Fibroblast of lung (primary cell): ENCODE measurements at regions not wholly inside any gene's neighbourhood (a gene's known extent, or its start where the extent isn't known, plus 50 kb on each side); places are given as distances from the start of the nearest gene placed in this dataset.

ENCODE experiments used
- DNase-seq, 2 donors: peaks; one replicate each; pipeline versions ENCODE4 v3.0.0 to v3.0.0-alpha.2; 2010; ENCODE audit warnings: low read depth in 2 of 2
- H2AFZ ChIP-seq: 2 replicates; pipeline ENCODE4 v1.5.1; 2012; ENCODE audit warnings: low read length, control low read depth, inconsistent platforms
- H3K27ac ChIP-seq: 2 replicates; pipeline ENCODE4 v1.5.1; 2011; ENCODE audit warnings: low read length, control low read depth; ENCODE audit not compliant: insufficient read depth
- H3K27me3 ChIP-seq: 2 replicates; pipeline ENCODE4 v1.5.1; 2011; ENCODE audit warnings: mild to moderate bottlenecking, low read length; ENCODE audit not compliant: control insufficient read depth, insufficient read depth
- H3K36me3 ChIP-seq: 2 replicates; pipeline ENCODE4 v1.5.1; 2011; ENCODE audit warnings: low read length; ENCODE audit not compliant: control insufficient read depth, insufficient read depth
- H3K4me1 ChIP-seq: 2 replicates; pipeline ENCODE4 v1.5.1; 2011; ENCODE audit warnings: low read length; ENCODE audit not compliant: control insufficient read depth, insufficient read depth; ENCODE audit errors: extremely low read depth
- H3K4me2 ChIP-seq: 2 replicates; pipeline ENCODE4 v1.5.1; 2011; ENCODE audit warnings: low read length, control low read depth; ENCODE audit not compliant: insufficient read depth; ENCODE audit errors: extremely low read depth
- H3K4me3 ChIP-seq, 4 experiments: fragments of 200-600 bp in 1 of 4; sonication (generic) in 1 of 4; replicated peaks in 1 of 4; 2 replicates each; pipeline ENCODE4 v1.5.1; 2011 to 2016; ENCODE audit warnings: low read length in 4 of 4, low read depth in 3 of 4, mild to moderate bottlenecking in 3 of 4, control low read depth in 2 of 4, inconsistent platforms in 1 of 4, mixed read lengths in 1 of 4; ENCODE audit not compliant: insufficient read depth in 1 of 4; ENCODE audit errors: control extremely low read depth in 1 of 4
- H3K79me2 ChIP-seq: 2 replicates; pipeline ENCODE4 v1.5.1; 2012; ENCODE audit warnings: mild to moderate bottlenecking, low read length, inconsistent platforms; ENCODE audit not compliant: control insufficient read depth, insufficient read depth
- H3K9ac ChIP-seq: 2 replicates; pipeline ENCODE4 v1.5.1; 2011; ENCODE audit warnings: mild to moderate bottlenecking, low read length, control low read depth; ENCODE audit not compliant: insufficient read depth
- H3K9me3 ChIP-seq: 2 replicates; pipeline ENCODE4 v1.5.1; 2012; ENCODE audit warnings: low read depth, low read length; ENCODE audit not compliant: control insufficient read depth, insufficient read depth
- H4K20me1 ChIP-seq: 2 replicates; pipeline ENCODE4 v1.5.1; 2011; ENCODE audit warnings: low read length; ENCODE audit not compliant: control insufficient read depth, insufficient read depth; ENCODE audit errors: extremely low read depth
- EZH2 ChIP-seq: IDR thresholded peaks from 2 replicates; pipeline ENCODE4 v1.5.1; 2012; ENCODE audit warnings: low read length, control low read depth, mild to moderate bottlenecking; ENCODE audit errors: missing control alignments
- TF ChIP-seq, protein P1 (sequence below), 2 donors: IDR thresholded peaks in 1 of 2; conservative IDR thresholded peaks in 1 of 2; 1 replicate in 1 of 2; 2 replicates in 1 of 2; pipeline ENCODE4 v1.5.1; 2011 to 2012; ENCODE audit warnings: low read length in 2 of 2, control low read depth in 1 of 2, inconsistent platforms in 1 of 2, low read depth in 1 of 2, mild to moderate bottlenecking in 1 of 2

DNA sequence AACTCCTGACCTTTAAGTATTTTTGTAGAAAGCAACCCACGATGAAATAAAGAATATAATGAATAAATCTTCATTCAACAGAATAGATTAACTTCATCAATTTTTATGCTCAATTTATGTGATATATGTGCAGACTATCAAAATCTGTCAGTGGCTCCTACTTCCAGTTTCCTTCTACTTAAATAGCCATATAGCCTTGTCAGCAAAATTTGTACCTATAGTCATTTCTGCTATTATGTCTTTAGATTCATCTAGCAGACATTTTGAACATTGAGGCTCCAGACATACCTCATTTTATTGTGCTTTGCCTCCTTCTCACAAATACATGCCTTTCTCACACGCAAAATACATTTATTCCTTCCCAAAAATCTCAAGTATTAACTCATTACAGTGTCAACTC lies 971.7 kb downstream of the FAM133A start:
- no peak overlapping the region for H3K4me3 ChIP-seq
- H3K27ac ChIP-seq = no peak overlapping the region
- H3K4me2 ChIP-seq = no peak overlapping the region
- H2AFZ ChIP-seq = no peak overlapping the region
- no peaks in the 10 kb centered on the region for H3K9me3 ChIP-seq
- H4K20me1 ChIP-seq = no peaks in the 10 kb centered on the region
- H3K79me2 ChIP-seq = no peaks in the 10 kb centered on the region
- H3K4me1 ChIP-seq = no peaks in the 10 kb centered on the region
- H3K9ac ChIP-seq = no peak overlapping the region
- no peak for TF ChIP-seq EZH2
- TF ChIP-seq, protein P1, sequence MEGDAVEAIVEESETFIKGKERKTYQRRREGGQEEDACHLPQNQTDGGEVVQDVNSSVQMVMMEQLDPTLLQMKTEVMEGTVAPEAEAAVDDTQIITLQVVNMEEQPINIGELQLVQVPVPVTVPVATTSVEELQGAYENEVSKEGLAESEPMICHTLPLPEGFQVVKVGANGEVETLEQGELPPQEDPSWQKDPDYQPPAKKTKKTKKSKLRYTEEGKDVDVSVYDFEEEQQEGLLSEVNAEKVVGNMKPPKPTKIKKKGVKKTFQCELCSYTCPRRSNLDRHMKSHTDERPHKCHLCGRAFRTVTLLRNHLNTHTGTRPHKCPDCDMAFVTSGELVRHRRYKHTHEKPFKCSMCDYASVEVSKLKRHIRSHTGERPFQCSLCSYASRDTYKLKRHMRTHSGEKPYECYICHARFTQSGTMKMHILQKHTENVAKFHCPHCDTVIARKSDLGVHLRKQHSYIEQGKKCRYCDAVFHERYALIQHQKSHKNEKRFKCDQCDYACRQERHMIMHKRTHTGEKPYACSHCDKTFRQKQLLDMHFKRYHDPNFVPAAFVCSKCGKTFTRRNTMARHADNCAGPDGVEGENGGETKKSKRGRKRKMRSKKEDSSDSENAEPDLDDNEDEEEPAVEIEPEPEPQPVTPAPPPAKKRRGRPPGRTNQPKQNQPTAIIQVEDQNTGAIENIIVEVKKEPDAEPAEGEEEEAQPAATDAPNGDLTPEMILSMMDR (conservative IDR thresholded peaks at IDR 0.05 in 1 of 2, IDR thresholded peaks at IDR 0.05 in 1 of 2; ENCODE audit: low read depth in 1 of 2, low read length in 2 of 2) = no peak
- no peak for DNase-seq
- no peaks in the 10 kb centered on the region for H3K27me3 ChIP-seq
- H3K36me3 ChIP-seq = no peaks in the 10 kb centered on the region

DNA sequence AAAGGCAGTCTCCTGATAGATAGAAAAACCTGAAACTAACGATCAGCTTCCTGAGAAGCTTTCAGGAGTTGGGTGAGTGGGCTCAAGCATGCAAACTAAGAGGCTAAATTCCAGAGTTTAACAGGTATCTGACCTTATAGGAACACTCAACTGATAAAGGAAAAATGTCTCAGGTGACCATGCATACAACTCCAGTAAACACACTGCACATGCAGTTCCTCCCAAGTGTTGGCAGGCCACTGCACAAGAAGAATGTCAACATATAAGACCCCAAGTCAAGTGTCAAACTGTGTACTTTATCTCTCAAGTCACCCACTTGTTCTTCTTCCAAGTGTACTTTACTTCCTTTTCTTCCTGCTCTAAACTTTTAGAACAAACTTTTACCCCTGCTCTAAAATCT lies 981.2 kb downstream of the FAM133A start:
- H3K27me3 ChIP-seq = no peaks in the 10 kb centered on the region
- no peaks in the 10 kb centered on the region for H3K9me3 ChIP-seq
- no peaks in the 10 kb centered on the region for H3K4me1 ChIP-seq
- no peak for TF ChIP-seq EZH2
- no peak overlapping the region for H3K4me2 ChIP-seq
- no peak overlapping the region for H3K9ac ChIP-seq
- H3K36me3 ChIP-seq = no peaks in the 10 kb centered on the region
- no peak for DNase-seq
- no peak overlapping the region for H3K4me3 ChIP-seq
- no peak overlapping the region for H3K27ac ChIP-seq
- no peaks in the 10 kb centered on the region for H4K20me1 ChIP-seq
- no peak overlapping the region for H2AFZ ChIP-seq
- no peaks in the 10 kb centered on the region for H3K79me2 ChIP-seq

DNA sequence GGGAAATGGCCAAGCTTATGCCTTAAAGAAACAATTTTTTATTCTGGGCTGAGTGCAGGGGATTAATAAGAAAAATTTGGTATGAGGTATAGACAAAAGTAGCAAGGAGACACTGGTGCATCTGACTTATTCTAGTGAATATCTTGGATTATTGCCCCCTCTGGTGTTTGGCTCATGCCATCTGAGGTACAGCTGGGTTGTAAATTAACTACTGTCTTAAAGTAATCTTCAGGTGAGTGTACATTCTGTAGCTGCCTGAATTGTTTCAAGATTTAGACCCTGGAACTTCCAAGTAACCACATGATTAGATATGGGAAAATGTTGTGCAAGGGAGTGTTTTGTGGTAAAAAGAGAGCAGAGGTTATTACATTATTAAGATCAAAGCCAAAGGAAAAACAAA lies 988.7 kb downstream of the FAM133A start:
- Histone ChIP-seq H3K27me3 (no peaks in the 10 kb centered on the region), H4K20me1 (no peaks in the 10 kb centered on the region), H3K9ac (no peak overlapping the region), H3K27ac (no peak overlapping the region), H3K4me1 (no peaks in the 10 kb centered on the region), H3K4me3 (no peak overlapping the region), H3K79me2 (no peaks in the 10 kb centered on the region), H3K9me3 (no peaks in the 10 kb centered on the region), H2AFZ (no peak overlapping the region), H3K4me2 (no peak overlapping the region), H3K36me3 (no peaks in the 10 kb centered on the region)
- TF ChIP-seq, protein P1 (conservative IDR thresholded peaks at IDR 0.05 in 1 of 2, IDR thresholded peaks at IDR 0.05 in 1 of 2; ENCODE audit: low read depth in 1 of 2, low read length in 2 of 2) = no peak
- no peak for TF ChIP-seq EZH2
- DNase-seq = no peak

DNA sequence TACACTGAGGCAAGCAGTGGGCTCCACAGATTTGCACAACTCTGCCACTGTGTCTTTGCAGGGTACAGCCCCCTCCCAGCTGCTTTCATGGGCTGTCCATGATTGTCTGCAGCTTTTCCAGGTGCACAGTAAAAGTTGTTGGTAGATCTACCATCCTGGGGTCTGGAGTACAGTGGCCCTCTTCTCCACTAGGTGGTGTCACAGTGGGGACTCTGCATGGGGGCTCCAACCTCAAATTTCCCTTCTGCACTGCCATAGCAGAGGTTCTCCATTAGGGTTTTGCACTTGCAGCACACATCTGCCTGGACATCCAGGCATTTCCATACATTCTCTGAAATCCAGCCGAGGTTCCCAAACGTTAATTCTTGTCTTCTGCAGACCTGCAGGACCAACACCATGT lies 1002.3 kb downstream of the FAM133A start:
- no peak for TF ChIP-seq EZH2
- TF ChIP-seq, protein P1 (conservative IDR thresholded peaks at IDR 0.05 in 1 of 2, IDR thresholded peaks at IDR 0.05 in 1 of 2; ENCODE audit: low read depth in 1 of 2, low read length in 2 of 2) = no peak
- Histone ChIP-seq H3K4me1 (no peaks in the 10 kb centered on the region), H3K4me2 (no peak overlapping the region), H4K20me1 (no peaks in the 10 kb centered on the region), H2AFZ (no peak overlapping the region), H3K9me3 (no peaks in the 10 kb centered on the region), H3K9ac (no peak overlapping the region), H3K27ac (no peak overlapping the region), H3K27me3 (no peaks in the 10 kb centered on the region), H3K79me2 (no peaks in the 10 kb centered on the region), H3K36me3 (no peaks in the 10 kb centered on the region), H3K4me3 (no peak overlapping the region)
- no peak for DNase-seq
